ENCODE measurements at regions not wholly inside any gene's neighbourhood (a gene's known extent, or its start where the extent isn't known, plus 50 kb on each side); places are given as distances from the start of the nearest gene placed in this dataset.

DNA sequence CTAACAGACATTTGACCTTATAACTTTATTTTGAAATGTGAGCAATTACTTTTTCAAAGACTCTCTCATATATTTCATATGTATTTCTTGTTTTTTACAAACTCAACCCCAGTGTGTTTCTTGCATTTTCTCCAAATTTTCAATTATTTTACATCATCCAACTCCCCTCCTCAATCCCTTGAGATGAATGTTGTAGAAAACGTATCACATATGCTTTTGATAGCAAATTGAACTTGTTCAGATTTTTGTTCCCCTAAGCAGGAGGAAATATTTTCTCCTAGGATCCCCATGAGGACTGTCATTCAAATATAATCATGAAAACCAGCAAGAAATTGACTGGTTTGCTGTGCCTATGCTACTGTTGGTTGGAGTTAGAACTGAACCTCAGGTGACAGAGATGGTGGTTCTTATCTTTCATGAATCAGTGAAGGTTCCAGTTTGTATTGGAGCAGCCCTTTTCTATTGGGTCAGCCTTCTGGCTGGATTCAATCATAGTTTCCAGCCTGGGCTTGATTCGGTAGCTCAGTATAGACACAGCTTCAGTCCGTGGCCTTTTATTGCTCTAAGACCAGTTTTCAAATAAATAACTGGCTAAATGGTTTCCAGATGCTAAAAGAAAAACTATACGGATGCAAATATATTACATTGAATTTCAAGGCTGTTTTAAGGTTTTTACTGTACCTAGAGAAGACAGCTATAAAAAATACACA, 591.0 kb downstream of the EPHA4 start:
- TF ChIP-seq, protein P1, sequence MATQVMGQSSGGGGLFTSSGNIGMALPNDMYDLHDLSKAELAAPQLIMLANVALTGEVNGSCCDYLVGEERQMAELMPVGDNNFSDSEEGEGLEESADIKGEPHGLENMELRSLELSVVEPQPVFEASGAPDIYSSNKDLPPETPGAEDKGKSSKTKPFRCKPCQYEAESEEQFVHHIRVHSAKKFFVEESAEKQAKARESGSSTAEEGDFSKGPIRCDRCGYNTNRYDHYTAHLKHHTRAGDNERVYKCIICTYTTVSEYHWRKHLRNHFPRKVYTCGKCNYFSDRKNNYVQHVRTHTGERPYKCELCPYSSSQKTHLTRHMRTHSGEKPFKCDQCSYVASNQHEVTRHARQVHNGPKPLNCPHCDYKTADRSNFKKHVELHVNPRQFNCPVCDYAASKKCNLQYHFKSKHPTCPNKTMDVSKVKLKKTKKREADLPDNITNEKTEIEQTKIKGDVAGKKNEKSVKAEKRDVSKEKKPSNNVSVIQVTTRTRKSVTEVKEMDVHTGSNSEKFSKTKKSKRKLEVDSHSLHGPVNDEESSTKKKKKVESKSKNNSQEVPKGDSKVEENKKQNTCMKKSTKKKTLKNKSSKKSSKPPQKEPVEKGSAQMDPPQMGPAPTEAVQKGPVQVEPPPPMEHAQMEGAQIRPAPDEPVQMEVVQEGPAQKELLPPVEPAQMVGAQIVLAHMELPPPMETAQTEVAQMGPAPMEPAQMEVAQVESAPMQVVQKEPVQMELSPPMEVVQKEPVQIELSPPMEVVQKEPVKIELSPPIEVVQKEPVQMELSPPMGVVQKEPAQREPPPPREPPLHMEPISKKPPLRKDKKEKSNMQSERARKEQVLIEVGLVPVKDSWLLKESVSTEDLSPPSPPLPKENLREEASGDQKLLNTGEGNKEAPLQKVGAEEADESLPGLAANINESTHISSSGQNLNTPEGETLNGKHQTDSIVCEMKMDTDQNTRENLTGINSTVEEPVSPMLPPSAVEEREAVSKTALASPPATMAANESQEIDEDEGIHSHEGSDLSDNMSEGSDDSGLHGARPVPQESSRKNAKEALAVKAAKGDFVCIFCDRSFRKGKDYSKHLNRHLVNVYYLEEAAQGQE (tag by site-specific recombination; IDR thresholded peaks at IDR 0.05): no peak
- TF ChIP-seq SP2 (tag by site-specific recombination; IDR thresholded peaks at IDR 0.05) (no peak), ZNF132 (tag by site-specific recombination; IDR thresholded peaks at IDR 0.05; ENCODE audit: borderline replicate concordance) (no peak), SP7 (tag by site-specific recombination; IDR thresholded peaks at IDR 0.05) (no peak), ZNF169 (tag by site-specific recombination; IDR thresholded peaks at IDR 0.05) (no peak), ZNF548 (tag by site-specific recombination; IDR thresholded peaks at IDR 0.05) (no peak), MYNN (tag by site-specific recombination; IDR thresholded peaks at IDR 0.05; ENCODE audit: borderline replicate concordance) (no peak), KLF1 (tag by site-specific recombination; IDR thresholded peaks at IDR 0.05) (no peak)
- TF ChIP-seq, protein P2, sequence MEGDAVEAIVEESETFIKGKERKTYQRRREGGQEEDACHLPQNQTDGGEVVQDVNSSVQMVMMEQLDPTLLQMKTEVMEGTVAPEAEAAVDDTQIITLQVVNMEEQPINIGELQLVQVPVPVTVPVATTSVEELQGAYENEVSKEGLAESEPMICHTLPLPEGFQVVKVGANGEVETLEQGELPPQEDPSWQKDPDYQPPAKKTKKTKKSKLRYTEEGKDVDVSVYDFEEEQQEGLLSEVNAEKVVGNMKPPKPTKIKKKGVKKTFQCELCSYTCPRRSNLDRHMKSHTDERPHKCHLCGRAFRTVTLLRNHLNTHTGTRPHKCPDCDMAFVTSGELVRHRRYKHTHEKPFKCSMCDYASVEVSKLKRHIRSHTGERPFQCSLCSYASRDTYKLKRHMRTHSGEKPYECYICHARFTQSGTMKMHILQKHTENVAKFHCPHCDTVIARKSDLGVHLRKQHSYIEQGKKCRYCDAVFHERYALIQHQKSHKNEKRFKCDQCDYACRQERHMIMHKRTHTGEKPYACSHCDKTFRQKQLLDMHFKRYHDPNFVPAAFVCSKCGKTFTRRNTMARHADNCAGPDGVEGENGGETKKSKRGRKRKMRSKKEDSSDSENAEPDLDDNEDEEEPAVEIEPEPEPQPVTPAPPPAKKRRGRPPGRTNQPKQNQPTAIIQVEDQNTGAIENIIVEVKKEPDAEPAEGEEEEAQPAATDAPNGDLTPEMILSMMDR (tag by site-specific recombination; IDR thresholded peaks at IDR 0.05): no peak
- TF ChIP-seq, protein P3, sequence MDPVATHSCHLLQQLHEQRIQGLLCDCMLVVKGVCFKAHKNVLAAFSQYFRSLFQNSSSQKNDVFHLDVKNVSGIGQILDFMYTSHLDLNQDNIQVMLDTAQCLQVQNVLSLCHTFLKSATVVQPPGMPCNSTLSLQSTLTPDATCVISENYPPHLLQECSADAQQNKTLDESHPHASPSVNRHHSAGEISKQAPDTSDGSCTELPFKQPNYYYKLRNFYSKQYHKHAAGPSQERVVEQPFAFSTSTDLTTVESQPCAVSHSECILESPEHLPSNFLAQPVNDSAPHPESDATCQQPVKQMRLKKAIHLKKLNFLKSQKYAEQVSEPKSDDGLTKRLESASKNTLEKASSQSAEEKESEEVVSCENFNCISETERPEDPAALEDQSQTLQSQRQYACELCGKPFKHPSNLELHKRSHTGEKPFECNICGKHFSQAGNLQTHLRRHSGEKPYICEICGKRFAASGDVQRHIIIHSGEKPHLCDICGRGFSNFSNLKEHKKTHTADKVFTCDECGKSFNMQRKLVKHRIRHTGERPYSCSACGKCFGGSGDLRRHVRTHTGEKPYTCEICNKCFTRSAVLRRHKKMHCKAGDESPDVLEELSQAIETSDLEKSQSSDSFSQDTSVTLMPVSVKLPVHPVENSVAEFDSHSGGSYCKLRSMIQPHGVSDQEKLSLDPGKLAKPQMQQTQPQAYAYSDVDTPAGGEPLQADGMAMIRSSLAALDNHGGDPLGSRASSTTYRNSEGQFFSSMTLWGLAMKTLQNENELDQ (tag by site-specific recombination; IDR thresholded peaks at IDR 0.05; ENCODE audit: low read depth): no peak
